Loucy (cell line): ENCODE measurements at regions not wholly inside any gene's neighbourhood (a gene's known extent, or its start where the extent isn't known, plus 50 kb on each side); places are given as distances from the start of the nearest gene placed in this dataset.

Experiments
- EZH2phosphoT487 ChIP-seq: fragments of 200-600 bp; IDR thresholded peaks from 2 replicates; pipeline ENCODE4 v1.6.1; 2018; ENCODE audit warnings: antibody characterized with exemption, mild to moderate bottlenecking, moderate library complexity, borderline replicate concordance
- TF ChIP-seq, protein P1 (sequence below): fragments of 200-600 bp; sonication (generic); conservative IDR thresholded peaks from 2 replicates; pipeline ENCODE4 v1.5.1; 2014; ENCODE audit warnings: mild to moderate bottlenecking, antibody characterized with exemption, low read length

DNA sequence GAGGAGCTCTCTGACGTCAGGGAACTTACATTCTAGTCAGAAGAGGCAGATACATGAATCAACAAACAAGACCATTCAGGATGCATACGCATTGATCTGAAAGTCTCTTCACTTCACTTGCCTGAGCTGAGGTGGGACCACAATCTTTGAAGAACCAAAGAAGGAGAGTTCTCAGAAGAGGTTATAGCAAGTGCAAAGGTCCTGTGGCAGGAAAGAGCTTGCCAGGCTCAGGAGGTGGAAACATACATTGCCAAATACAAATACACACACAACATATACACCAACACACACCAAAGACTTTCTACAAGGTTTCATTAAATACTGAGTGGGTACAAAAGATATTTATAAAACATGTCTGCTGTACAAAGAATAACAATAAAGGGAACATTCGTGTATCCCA, 86.8 kb upstream of the GJB5 start:
- TF ChIP-seq, protein P1, sequence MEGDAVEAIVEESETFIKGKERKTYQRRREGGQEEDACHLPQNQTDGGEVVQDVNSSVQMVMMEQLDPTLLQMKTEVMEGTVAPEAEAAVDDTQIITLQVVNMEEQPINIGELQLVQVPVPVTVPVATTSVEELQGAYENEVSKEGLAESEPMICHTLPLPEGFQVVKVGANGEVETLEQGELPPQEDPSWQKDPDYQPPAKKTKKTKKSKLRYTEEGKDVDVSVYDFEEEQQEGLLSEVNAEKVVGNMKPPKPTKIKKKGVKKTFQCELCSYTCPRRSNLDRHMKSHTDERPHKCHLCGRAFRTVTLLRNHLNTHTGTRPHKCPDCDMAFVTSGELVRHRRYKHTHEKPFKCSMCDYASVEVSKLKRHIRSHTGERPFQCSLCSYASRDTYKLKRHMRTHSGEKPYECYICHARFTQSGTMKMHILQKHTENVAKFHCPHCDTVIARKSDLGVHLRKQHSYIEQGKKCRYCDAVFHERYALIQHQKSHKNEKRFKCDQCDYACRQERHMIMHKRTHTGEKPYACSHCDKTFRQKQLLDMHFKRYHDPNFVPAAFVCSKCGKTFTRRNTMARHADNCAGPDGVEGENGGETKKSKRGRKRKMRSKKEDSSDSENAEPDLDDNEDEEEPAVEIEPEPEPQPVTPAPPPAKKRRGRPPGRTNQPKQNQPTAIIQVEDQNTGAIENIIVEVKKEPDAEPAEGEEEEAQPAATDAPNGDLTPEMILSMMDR, result no peak
- no peak for TF ChIP-seq EZH2phosphoT487
